IMR-90 (cell line): ENCODE measurements at regions not wholly inside any gene's neighbourhood (a gene's known extent, or its start where the extent isn't known, plus 50 kb on each side); places are given as distances from the start of the nearest gene placed in this dataset.

Source experiments
- ATAC-seq: fragments of 200-7000 bp; cut with Tn5 transposase; 2 replicates; pipeline ENCODE4 v1.9.1; 2020; ENCODE audit warnings: low read depth, mild to moderate bottlenecking, moderate library complexity
- BruUV-seq: library from RNA; stranded (reverse); fragments of 400-500 nt; replicated peaks from 2 replicates; lab custom pipeline; 2021; lab: Mats Ljungman, UMichigan
- CTCF ChIA-PET: fragments of 300-600 bp; formaldehyde crosslinking; extraction: SDS; loops from one replicate; lab custom pipeline; 2021; ENCODE audit warnings: antibody characterized with exemption; lab: Yijun Ruan, JAX
- POLR2A ChIA-PET: fragments of 300-600 bp; sonication (Branson Sonifier 250); formaldehyde crosslinking; loops from one replicate; lab custom pipeline; 2022; ENCODE audit warnings: antibody characterized with exemption; ENCODE audit not compliant: unreplicated experiment; lab: Charles Lee
- DNase-seq: peaks from one replicate; pipeline ENCODE4 v3.0.0; 2013
- H2AFZ ChIP-seq: replicated peaks from 2 replicates; pipeline ENCODE3; 2013; ENCODE audit warnings: low read length, mild to moderate bottlenecking; ENCODE audit not compliant: poor library complexity
- H2AK5ac ChIP-seq: 2 replicates; pipeline ENCODE4 v1.6.1; 2013; ENCODE audit warnings: low read depth, low read length, inconsistent platforms
- H2AK9ac ChIP-seq: replicated peaks from 2 replicates; pipeline ENCODE3; 2013; ENCODE audit warnings: mild to moderate bottlenecking, low read depth, low read length, moderate library complexity; ENCODE audit not compliant: poor library complexity
- H2BK120ac ChIP-seq: 2 replicates; pipeline ENCODE4 v1.6.1; 2013; ENCODE audit warnings: low read depth, low read length, inconsistent platforms
- H2BK15ac ChIP-seq: 3 replicates; pipeline ENCODE4 v1.6.1; 2013; ENCODE audit warnings: low read depth, low read length, inconsistent platforms
- H2BK20ac ChIP-seq: 2 replicates; pipeline ENCODE4 v1.6.1; 2013; ENCODE audit warnings: low read depth, mild to moderate bottlenecking, inconsistent platforms, low read length, moderate library complexity
- H2BK5ac ChIP-seq: 2 replicates; pipeline ENCODE4 v1.6.1; 2013; ENCODE audit warnings: mild to moderate bottlenecking, low read depth, low read length, inconsistent platforms; ENCODE audit not compliant: poor library complexity, severe bottlenecking
- H3K14ac ChIP-seq: replicated peaks from 2 replicates; pipeline ENCODE4 v1.6.1; 2013; ENCODE audit warnings: low read depth, low read length, inconsistent platforms
- H3K18ac ChIP-seq: 2 replicates; pipeline ENCODE4 v1.6.1; 2013; ENCODE audit warnings: low read depth, low read length, control low read depth
- H3K23ac ChIP-seq: 2 replicates; pipeline ENCODE4 v1.6.1; 2013; ENCODE audit warnings: low read depth, low read length, inconsistent platforms
- H3K27ac ChIP-seq: 2 replicates; pipeline ENCODE4 v1.5.1; 2013; ENCODE audit warnings: mild to moderate bottlenecking, control low read depth, low read length; ENCODE audit not compliant: insufficient read depth
- H3K27me3 ChIP-seq: 2 replicates; pipeline ENCODE4 v1.6.1; 2013; ENCODE audit warnings: low read length; ENCODE audit not compliant: control insufficient read depth, insufficient read depth
- H3K36me3 ChIP-seq: 2 replicates; pipeline ENCODE4 v1.6.1; 2013; ENCODE audit warnings: low read length, mixed read lengths; ENCODE audit not compliant: control insufficient read depth, insufficient read depth
- H3K4ac ChIP-seq: 2 replicates; pipeline ENCODE4 v1.6.1; 2013; ENCODE audit warnings: low read depth, low read length, inconsistent platforms
- H3K4me1 ChIP-seq: 2 replicates; pipeline ENCODE4 v1.6.1; 2013; ENCODE audit warnings: low read length, mixed read lengths; ENCODE audit not compliant: control insufficient read depth, insufficient read depth
- H3K4me2 ChIP-seq: 2 replicates; pipeline ENCODE4 v1.6.1; 2013; ENCODE audit warnings: low read depth, mild to moderate bottlenecking, control low read depth, low read length, moderate library complexity
- H3K4me3 ChIP-seq: 2 replicates; pipeline ENCODE4 v1.5.1; 2013; ENCODE audit warnings: low read depth, mild to moderate bottlenecking, control low read depth, low read length, moderate library complexity; ENCODE audit not compliant: insufficient read depth
- H3K56ac ChIP-seq: 2 replicates; pipeline ENCODE4 v1.6.1; 2013; ENCODE audit warnings: low read length, inconsistent platforms; ENCODE audit not compliant: insufficient read depth; ENCODE audit errors: extremely low read depth
- H3K79me1 ChIP-seq, 2 experiments: 2 replicates each; pipeline ENCODE4 v1.6.1; 2013; ENCODE audit warnings: low read length in 2 of 2, inconsistent platforms in 1 of 2, low read depth in 1 of 2
- H3K9ac ChIP-seq: 2 replicates; pipeline ENCODE4 v1.6.1; 2013; ENCODE audit warnings: low read depth, low read length, control low read depth
- H3K9me1 ChIP-seq: 2 replicates; pipeline ENCODE4 v1.6.1; 2013; ENCODE audit warnings: low read length, inconsistent platforms; ENCODE audit not compliant: insufficient read depth
- H3K9me3 ChIP-seq: 2 replicates; pipeline ENCODE4 v1.6.1; 2013; ENCODE audit warnings: low read length; ENCODE audit not compliant: control insufficient read depth, insufficient read depth
- H4K20me1 ChIP-seq: 2 replicates; pipeline ENCODE4 v1.6.1; 2013; ENCODE audit warnings: low read length, inconsistent platforms; ENCODE audit not compliant: insufficient read depth
- H4K5ac ChIP-seq: 2 replicates; pipeline ENCODE4 v1.6.1; 2013; ENCODE audit warnings: mild to moderate bottlenecking, low read depth, low read length, control low read depth
- H4K8ac ChIP-seq, 2 experiments: 2 replicates each; pipeline ENCODE4 v1.6.1; 2013; ENCODE audit warnings: low read depth in 2 of 2, low read length in 2 of 2, control low read depth in 1 of 2, inconsistent platforms in 1 of 2
- H4K91ac ChIP-seq: 2 replicates; pipeline ENCODE4 v1.6.1; 2013; ENCODE audit warnings: low read depth, low read length, inconsistent platforms; ENCODE audit not compliant: insufficient read depth
- BHLHE40 ChIP-seq: fragments of 150-350 bp; IDR thresholded peaks from 2 replicates; pipeline ENCODE4 v1.6.1; 2016; ENCODE audit warnings: mild to moderate bottlenecking, low read depth, low read length
- CEBPB ChIP-seq: IDR thresholded peaks from 2 replicates; pipeline ENCODE4 v1.6.1; 2012; ENCODE audit warnings: low read depth, low read length, improper control_type of control experiment
- CHD1 ChIP-seq: IDR thresholded peaks from 2 replicates; pipeline ENCODE4 v1.6.1; 2012; ENCODE audit warnings: low read depth, low read length, improper control_type of control experiment
- FOS ChIP-seq: fragments of 150-350 bp; IDR thresholded peaks from 2 replicates; pipeline ENCODE4 v1.6.1; 2016; ENCODE audit warnings: low read depth, low read length
- MAFK ChIP-seq: IDR thresholded peaks from 2 replicates; pipeline ENCODE4 v1.6.1; 2012; ENCODE audit warnings: low read depth, low read length, improper control_type of control experiment
- MAZ ChIP-seq: IDR thresholded peaks from 2 replicates; pipeline ENCODE4 v1.6.1; 2012; ENCODE audit warnings: low read depth, mild to moderate bottlenecking, low read length, improper control_type of control experiment, moderate library complexity, borderline replicate concordance
- MXI1 ChIP-seq: IDR thresholded peaks from 2 replicates; pipeline ENCODE4 v1.6.1; 2012; ENCODE audit warnings: low read depth, mild to moderate bottlenecking, low read length, moderate library complexity, borderline replicate concordance
- NFE2L2 ChIP-seq: fragments of 150-350 bp; IDR thresholded peaks from 2 replicates; pipeline ENCODE4 v1.6.1; 2016; ENCODE audit warnings: low read depth, mild to moderate bottlenecking, low read length
- POLR2A ChIP-seq: IDR thresholded peaks from 2 replicates; pipeline ENCODE4 v1.6.1; 2012; ENCODE audit warnings: mild to moderate bottlenecking, low read depth, low read length
- RAD21 ChIP-seq: IDR thresholded peaks from 2 replicates; pipeline ENCODE4 v1.6.1; 2012; ENCODE audit warnings: low read length, improper control_type of control experiment
- RCOR1 ChIP-seq: IDR thresholded peaks from 2 replicates; pipeline ENCODE4 v1.6.1; 2012; ENCODE audit warnings: mild to moderate bottlenecking, low read length, improper control_type of control experiment; ENCODE audit not compliant: insufficient replicate concordance
- RFX5 ChIP-seq: IDR thresholded peaks from 2 replicates; pipeline ENCODE4 v1.8.0; 2012; ENCODE audit warnings: low read depth, mild to moderate bottlenecking, low read length, moderate library complexity
- SMC3 ChIP-seq: fragments of 150-350 bp; IDR thresholded peaks from 2 replicates; pipeline ENCODE4 v1.6.1; 2016; ENCODE audit warnings: low read depth, mild to moderate bottlenecking, antibody characterized with exemption, low read length, moderate library complexity
- USF2 ChIP-seq: fragments of 150-350 bp; IDR thresholded peaks from 2 replicates; pipeline ENCODE4 v1.6.1; 2017; ENCODE audit warnings: mild to moderate bottlenecking, antibody characterized with exemption, low read length, low read depth
- WGBS, 2 experiments: methylation state at CpG; one replicate each; pipeline versions ENCODE4 v1.1.5 to v1.1.7; 2013; ENCODE audit warnings: missing lambda C conversion rate in 2 of 2; ENCODE audit not compliant: insufficient read length in 1 of 2; ENCODE audit errors: extremely low coverage in 2 of 2; 5-methylcytosine and 5-hydroxymethylcytosine counted together
- dilution Hi-C: fragments of 300-500 bp; cut with HindIII; formaldehyde crosslinking; loops from one replicate; pipeline ENCODE4 v1.14.3; 2018; ENCODE audit warnings: low sequenced_read_pairs; ENCODE audit not compliant: unreplicated experiment
- in situ Hi-C: fragments of 300-500 bp; cut with MboI; formaldehyde crosslinking; loops from 3 replicates; pipeline ENCODE4 v1.14.3; 2019; ENCODE audit warnings: low sequenced_read_pairs, inconsistent platforms, mixed read lengths
- intact Hi-C: fragments of 100-400 bp; cut with micrococcal nuclease; formaldehyde crosslinking; loops from 2 replicates; pipeline ENCODE4 v1.10.0; 2022
- TF ChIP-seq, protein P1 (sequence below): fragments of 150-350 bp; IDR thresholded peaks from 2 replicates; pipeline ENCODE4 v1.6.1; 2016; ENCODE audit warnings: low read depth, mild to moderate bottlenecking, low read length, moderate library complexity, borderline replicate concordance
- TF ChIP-seq, protein P2 (sequence below): conservative IDR thresholded peaks from 2 replicates; pipeline ENCODE4 v1.5.1; 2012; ENCODE audit warnings: mild to moderate bottlenecking, low read depth, low read length, improper control_type of control experiment

GRCh38 chr12:33771889-33772288 lies 250.4 kb upstream of the ALG10 start:
- Histone ChIP-seq H3K14ac (no peak overlapping the region), H2BK5ac (no peak overlapping the region), H3K18ac (no peak overlapping the region), H3K27ac (no peak overlapping the region), H3K23ac (no peak overlapping the region), H3K4me3 (no peak overlapping the region), H3K36me3 (no peaks in the 10 kb centered on the region), H3K9me1 (no peaks in the 10 kb centered on the region), H3K56ac (no peak overlapping the region), H4K8ac (no peak overlapping the region), H2BK15ac (no peak overlapping the region), H4K91ac (no peak overlapping the region), H4K20me1 (no peaks in the 10 kb centered on the region), H3K27me3 (no peaks in the 10 kb centered on the region), H2AK9ac (no peak overlapping the region), H3K9me3 (no peaks in the 10 kb centered on the region), H4K5ac (no peak overlapping the region), H2BK120ac (no peak overlapping the region), H2BK20ac (no peak overlapping the region), H2AK5ac (no peak overlapping the region), H3K4me2 (no peak overlapping the region), H3K4me1 (no peaks in the 10 kb centered on the region), H3K4ac (no peak overlapping the region), H2AFZ (no peak overlapping the region), H3K9ac (no peak overlapping the region), H3K79me1 (no peaks in the 10 kb centered on the region)
- TF ChIP-seq RAD21 (no peak), SMC3 (no peak), MAZ (no peak), CEBPB (no peak), MXI1 (no peak), BHLHE40 (no peak), RFX5 (no peak), FOS (no peak), USF2 (no peak), CHD1 (no peak), MAFK (no peak), NFE2L2 (no peak), RCOR1 (no peak), POLR2A (no peak)
- TF ChIP-seq, protein P1, sequence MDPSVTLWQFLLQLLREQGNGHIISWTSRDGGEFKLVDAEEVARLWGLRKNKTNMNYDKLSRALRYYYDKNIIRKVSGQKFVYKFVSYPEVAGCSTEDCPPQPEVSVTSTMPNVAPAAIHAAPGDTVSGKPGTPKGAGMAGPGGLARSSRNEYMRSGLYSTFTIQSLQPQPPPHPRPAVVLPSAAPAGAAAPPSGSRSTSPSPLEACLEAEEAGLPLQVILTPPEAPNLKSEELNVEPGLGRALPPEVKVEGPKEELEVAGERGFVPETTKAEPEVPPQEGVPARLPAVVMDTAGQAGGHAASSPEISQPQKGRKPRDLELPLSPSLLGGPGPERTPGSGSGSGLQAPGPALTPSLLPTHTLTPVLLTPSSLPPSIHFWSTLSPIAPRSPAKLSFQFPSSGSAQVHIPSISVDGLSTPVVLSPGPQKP, result no peak
- TF ChIP-seq, protein P2, sequence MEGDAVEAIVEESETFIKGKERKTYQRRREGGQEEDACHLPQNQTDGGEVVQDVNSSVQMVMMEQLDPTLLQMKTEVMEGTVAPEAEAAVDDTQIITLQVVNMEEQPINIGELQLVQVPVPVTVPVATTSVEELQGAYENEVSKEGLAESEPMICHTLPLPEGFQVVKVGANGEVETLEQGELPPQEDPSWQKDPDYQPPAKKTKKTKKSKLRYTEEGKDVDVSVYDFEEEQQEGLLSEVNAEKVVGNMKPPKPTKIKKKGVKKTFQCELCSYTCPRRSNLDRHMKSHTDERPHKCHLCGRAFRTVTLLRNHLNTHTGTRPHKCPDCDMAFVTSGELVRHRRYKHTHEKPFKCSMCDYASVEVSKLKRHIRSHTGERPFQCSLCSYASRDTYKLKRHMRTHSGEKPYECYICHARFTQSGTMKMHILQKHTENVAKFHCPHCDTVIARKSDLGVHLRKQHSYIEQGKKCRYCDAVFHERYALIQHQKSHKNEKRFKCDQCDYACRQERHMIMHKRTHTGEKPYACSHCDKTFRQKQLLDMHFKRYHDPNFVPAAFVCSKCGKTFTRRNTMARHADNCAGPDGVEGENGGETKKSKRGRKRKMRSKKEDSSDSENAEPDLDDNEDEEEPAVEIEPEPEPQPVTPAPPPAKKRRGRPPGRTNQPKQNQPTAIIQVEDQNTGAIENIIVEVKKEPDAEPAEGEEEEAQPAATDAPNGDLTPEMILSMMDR, result no peak
- ATAC-seq (no peak), DNase-seq (no peak)
- in situ Hi-C loops, result no loop called here
- WGBS, 2 experiments, result no CpG with 5 or more reads among the region's 1 CpG
- intact Hi-C loops, result no loop called here
- ChIA-PET CTCF (no interaction called here), POLR2A (no interaction called here)
- dilution Hi-C loops, result no loop called here
- no TSS peak for BruUV-seq
